CD14-positive monocyte (primary cell): ENCODE measurements at regions not wholly inside any gene's neighbourhood (a gene's known extent, or its start where the extent isn't known, plus 50 kb on each side); places are given as distances from the start of the nearest gene placed in this dataset.

ENCODE experiments used
- DNase-seq, 3 donors: peaks; one replicate each; pipeline ENCODE4 v3.0.0-alpha.2; 2011 to 2022
- H2AFZ ChIP-seq: 2 replicates; pipeline ENCODE4 v1.6.0; 2012; ENCODE audit warnings: mild to moderate bottlenecking, low read depth, low read length, inconsistent platforms; ENCODE audit not compliant: insufficient read depth, poor library complexity, severe bottlenecking
- H3K27ac ChIP-seq, 2 donors: 1 replicate in 1 of 2; 2 replicates in 1 of 2; pipeline ENCODE4 v1.5.1; 2012 to 2013; ENCODE audit warnings: low read length in 2 of 2, control low read depth in 1 of 2, inconsistent platforms in 1 of 2, low read depth in 1 of 2, mild to moderate bottlenecking in 1 of 2
- H3K27me3 ChIP-seq, 2 donors: one replicate each; pipeline versions ENCODE4 v1.6.0 to v1.6.1; 2011 to 2013; ENCODE audit warnings: low read length in 2 of 2; ENCODE audit not compliant: control insufficient read depth in 2 of 2, insufficient read depth in 2 of 2
- H3K36me3 ChIP-seq, 2 donors: replicated peaks in 1 of 2; 1 replicate in 1 of 2; 2 replicates in 1 of 2; pipeline versions ENCODE4 v1.5.1 to v1.6.1; 2012 to 2013; ENCODE audit warnings: low read length in 2 of 2, control low read depth in 1 of 2, inconsistent platforms in 1 of 2, mild to moderate bottlenecking in 1 of 2; ENCODE audit not compliant: insufficient read depth in 2 of 2, control insufficient read depth in 1 of 2
- H3K4me1 ChIP-seq, 2 donors: 1 replicate in 1 of 2; 2 replicates in 1 of 2; pipeline versions ENCODE4 v1.5.1 to v1.6.1; 2012 to 2013; ENCODE audit warnings: low read length in 2 of 2, control low read depth in 1 of 2, inconsistent platforms in 1 of 2, mild to moderate bottlenecking in 1 of 2, moderate library complexity in 1 of 2; ENCODE audit not compliant: insufficient read depth in 2 of 2, control insufficient read depth in 1 of 2
- H3K4me2 ChIP-seq: replicated peaks from 2 replicates; pipeline ENCODE3; 2012; ENCODE audit warnings: low read length, moderate library complexity, mild to moderate bottlenecking; ENCODE audit not compliant: poor library complexity, severe bottlenecking; ENCODE audit errors: extremely low read depth
- H3K4me3 ChIP-seq, 3 experiments: fragments of 200-600 bp in 1 of 3; sonication (generic) in 1 of 3; replicated peaks in 1 of 3; 1 replicate in 2 of 3; 2 replicates in 1 of 3; pipeline ENCODE4 v1.5.1; 2011 to 2013; ENCODE audit warnings: low read length in 3 of 3, mild to moderate bottlenecking in 3 of 3, control low read depth in 2 of 3, low read depth in 2 of 3, inconsistent platforms in 1 of 3, moderate library complexity in 1 of 3
- H3K79me2 ChIP-seq: 2 replicates; pipeline ENCODE4 v1.6.0; 2012; ENCODE audit warnings: mild to moderate bottlenecking, control low read depth, inconsistent platforms, low read length, moderate library complexity; ENCODE audit not compliant: insufficient read depth
- H3K9ac ChIP-seq: 2 replicates; pipeline ENCODE4 v1.6.0; 2017; ENCODE audit warnings: low read length, mild to moderate bottlenecking; ENCODE audit not compliant: insufficient read depth, poor library complexity, severe bottlenecking
- H3K9me3 ChIP-seq, 2 donors: replicated peaks in 1 of 2; 1 replicate in 1 of 2; 2 replicates in 1 of 2; pipeline versions ENCODE4 v1.5.1 to v1.6.1; 2012 to 2013; ENCODE audit warnings: low read length in 2 of 2, control low read depth in 1 of 2; ENCODE audit not compliant: control insufficient read depth in 1 of 2, insufficient read depth in 1 of 2
- H4K20me1 ChIP-seq: 2 replicates; pipeline ENCODE4 v1.6.0; 2012; ENCODE audit warnings: mild to moderate bottlenecking, low read length, control low read depth, moderate library complexity; ENCODE audit not compliant: insufficient read depth
- H3K27ac Mint-ChIP-seq, 7 donors: one replicate each; pipeline ENCODE4 v1.8.0; 2020; ENCODE audit warnings: mild to moderate bottlenecking in 7 of 7, mixed read lengths in 7 of 7, moderate library complexity in 6 of 7, inconsistent platforms in 2 of 7
- H3K27me3 Mint-ChIP-seq, 3 donors: one replicate each; pipeline ENCODE4 v1.8.0; 2021 to 2022; ENCODE audit warnings: low read depth in 3 of 3, mild to moderate bottlenecking in 3 of 3, mixed read lengths in 3 of 3, moderate library complexity in 3 of 3, inconsistent platforms in 1 of 3
- H3K36me3 Mint-ChIP-seq, 2 donors: one replicate each; pipeline ENCODE4 v1.8.0; 2020; ENCODE audit warnings: mixed read lengths in 2 of 2, inconsistent platforms in 1 of 2, mild to moderate bottlenecking in 1 of 2
- H3K4me1 Mint-ChIP-seq: one replicate; pipeline ENCODE4 v1.8.0; 2020; ENCODE audit warnings: mild to moderate bottlenecking, mixed read lengths
- H3K4me3 Mint-ChIP-seq, 2 donors: one replicate each; pipeline ENCODE4 v1.8.0; 2020; ENCODE audit warnings: mild to moderate bottlenecking in 2 of 2, mixed read lengths in 2 of 2, moderate library complexity in 1 of 2
- H3K9me3 Mint-ChIP-seq, 7 donors: one replicate each; pipeline ENCODE4 v1.8.0; 2020 to 2022; ENCODE audit warnings: mixed read lengths in 7 of 7, mild to moderate bottlenecking in 6 of 7, moderate library complexity in 6 of 7, inconsistent platforms in 2 of 7
- CTCF ChIP-seq: fragments of 200-600 bp; IDR thresholded peaks from one replicate; pipeline ENCODE4 v1.8.0; 2022; ENCODE audit warnings: antibody characterized with exemption, mild to moderate bottlenecking
- WGBS: methylation state at CpG from one replicate; pipeline ENCODE4 v1.1.5; 2013; ENCODE audit warnings: missing lambda C conversion rate; ENCODE audit not compliant: insufficient coverage; 5-methylcytosine and 5-hydroxymethylcytosine counted together
- intact Hi-C, 2 donors: fragments of 100-400 bp; cut with micrococcal nuclease; formaldehyde crosslinking; loops; one replicate each; pipeline versions ENCODE4 v1.15.0 to v1.15.1; 2023

GRCh38 chr11:12618743-12619540 lies 55.3 kb upstream of the TEAD1 start:
- no peak for TF ChIP-seq CTCF
- H2AFZ ChIP-seq, result no peak overlapping the region
- no peaks in the 10 kb centered on the region for H3K36me3 Mint-ChIP-seq
- no peaks in the 10 kb centered on the region for H3K36me3 ChIP-seq
- no peak overlapping the region for H3K27ac ChIP-seq
- H3K4me3 Mint-ChIP-seq, result no peak overlapping the region
- no peak overlapping the region for H3K4me2 ChIP-seq
- no peak overlapping the region for H3K27ac Mint-ChIP-seq
- H3K27me3 Mint-ChIP-seq, result no peaks in the 10 kb centered on the region
- no peaks in the 10 kb centered on the region for H3K79me2 ChIP-seq
- H3K4me1 ChIP-seq, result no peaks in the 10 kb centered on the region
- H4K20me1 ChIP-seq, result no peaks in the 10 kb centered on the region
- intact Hi-C loops, result no loop called here
- H3K9me3 ChIP-seq, result peaks cover 0 to 5% of the 10 kb centered on the region in 2 donors
- no peaks in the 10 kb centered on the region for H3K27me3 ChIP-seq
- WGBS, result no CpG with 5 or more reads among the region's 2 CpGs
- no peaks in the 10 kb centered on the region for H3K4me1 Mint-ChIP-seq
- H3K4me3 ChIP-seq, result no peak overlapping the region
- no peak overlapping the region for H3K9ac ChIP-seq
- H3K9me3 Mint-ChIP-seq, result peaks cover 6 to 14% (median 11%) of the 10 kb centered on the region in 7 donors
- DNase-seq, result no peak

GRCh38 chr11:12623869-12624268 lies 50.4 kb upstream of the TEAD1 start:
- WGBS, result no CpG with 5 or more reads among the region's 1 CpG
- TF ChIP-seq CTCF, result no peak
- H3K79me2 ChIP-seq, result no peaks in the 10 kb centered on the region
- intact Hi-C loops, result no loop called here
- peaks cover 4 to 7% of the 10 kb centered on the region in 2 donors for H3K9me3 ChIP-seq
- no peaks in the 10 kb centered on the region for H3K4me1 ChIP-seq
- H3K9ac ChIP-seq, result no peak overlapping the region
- no peak overlapping the region for H3K4me3 ChIP-seq
- no peaks in the 10 kb centered on the region for H4K20me1 ChIP-seq
- H3K27me3 ChIP-seq, result no peaks in the 10 kb centered on the region
- H3K36me3 Mint-ChIP-seq, result no peaks in the 10 kb centered on the region
- no peak overlapping the region for H2AFZ ChIP-seq
- no peak overlapping the region for H3K27ac Mint-ChIP-seq
- H3K27ac ChIP-seq, result no peak overlapping the region
- H3K4me1 Mint-ChIP-seq, result no peaks in the 10 kb centered on the region
- no peak overlapping the region for H3K4me2 ChIP-seq
- no peaks in the 10 kb centered on the region for H3K36me3 ChIP-seq
- no peak overlapping the region for H3K4me3 Mint-ChIP-seq
- peaks cover 13 to 20% (median 16%) of the 10 kb centered on the region in 7 donors for H3K9me3 Mint-ChIP-seq
- DNase-seq, result no peak
- peaks cover 0 to 2% (median 0%) of the 10 kb centered on the region in 3 donors for H3K27me3 Mint-ChIP-seq
